K562 (cell line): ENCODE measurements at regions not wholly inside any gene's neighbourhood (a gene's known extent, or its start where the extent isn't known, plus 50 kb on each side); places are given as distances from the start of the nearest gene placed in this dataset.

Experiments used
- ATAC-seq: fragments of 200-7000 bp; cut with Tn5 transposase; 3 replicates; pipeline ENCODE4 v1.9.1; 2020; ENCODE audit warnings: moderate library complexity
- BruUV-seq: library from RNA; stranded (reverse); fragments of 400-500 nt; replicated peaks from 2 replicates; lab custom pipeline; 2021; lab: Mats Ljungman, UMichigan
- CTCF ChIA-PET: fragments of 300-600 bp; formaldehyde crosslinking; extraction: SDS; loops from one replicate; lab custom pipeline; 2021; ENCODE audit warnings: low intra/inter-chr PET ratio; lab: Yijun Ruan, JAX
- POLR2A ChIA-PET: fragments of 300-600, 350-650 bp; sonication (Branson Sonifier 250); formaldehyde crosslinking; extraction: SDS; loops from one replicate; lab custom pipeline; 2021; ENCODE audit warnings: antibody characterized with exemption, inconsistent platforms; lab: Yijun Ruan, JAX
- DNase-seq, 4 experiments: peaks; one replicate each; pipeline versions ENCODE4 v3.0.0 to v3.0.0-alpha.2; 2011 to 2018; ENCODE audit warnings: low spot score in 3 of 4, mixed read lengths in 3 of 4; ENCODE audit errors: extremely low read depth in 1 of 4
- FAIRE-seq: peaks from 2 replicates; lab custom pipeline; 2011; peaks lifted over from hg19 to GRCh38; lab: Jason Lieb, UNC
- H2AFZ ChIP-seq: 2 replicates; pipeline ENCODE4 v1.6.0; 2011; ENCODE audit warnings: low read depth, low read length, control low read depth, inconsistent platforms
- H3K27ac ChIP-seq: fragments of 200-600 bp; 3 replicates; pipeline ENCODE4 v1.8.0; 2011; ENCODE audit warnings: low read depth, mild to moderate bottlenecking, control low read depth, inconsistent platforms, low read length, moderate library complexity, mixed read lengths; ENCODE audit errors: extremely low read depth
- H3K27me3 ChIP-seq, 2 experiments: fragments of 300-600 bp in 1 of 2; 2 replicates in 1 of 2; 3 replicates in 1 of 2; pipeline versions ENCODE4 v1.6.0 to v1.8.0; 2011; ENCODE audit warnings: inconsistent platforms in 2 of 2, low read length in 2 of 2, mild to moderate bottlenecking in 1 of 2, mixed read lengths in 1 of 2, moderate library complexity in 1 of 2; ENCODE audit not compliant: control insufficient read depth in 2 of 2, insufficient read depth in 2 of 2
- H3K36me3 ChIP-seq: fragments of 300-600 bp; 3 replicates; pipeline ENCODE4 v1.8.0; 2011; ENCODE audit warnings: mild to moderate bottlenecking, low read length, inconsistent platforms; ENCODE audit not compliant: control insufficient read depth, insufficient read depth
- H3K4me1 ChIP-seq, 2 experiments: fragments of 200-600 bp in 1 of 2; replicated peaks in 1 of 2; 2 replicates in 1 of 2; 3 replicates in 1 of 2; pipeline versions ENCODE4 v1.5.1 to v1.8.0; 2011; ENCODE audit warnings: inconsistent platforms in 2 of 2, low read length in 2 of 2, mild to moderate bottlenecking in 1 of 2, mixed read lengths in 1 of 2, moderate library complexity in 1 of 2; ENCODE audit not compliant: control insufficient read depth in 2 of 2, insufficient read depth in 2 of 2
- H3K4me2 ChIP-seq: 2 replicates; pipeline ENCODE4 v1.6.1; 2011; ENCODE audit warnings: low read length, control low read depth, inconsistent platforms, mixed read lengths; ENCODE audit not compliant: insufficient read depth
- H3K4me3 ChIP-seq: fragments of 200-600 bp; sonication (generic), shearing (Covaris generic); 2 replicates; pipeline ENCODE4 v1.5.1; 2016; ENCODE audit warnings: control low read depth, inconsistent platforms
- H3K79me2 ChIP-seq: fragments of 200-600 bp; 3 replicates; pipeline ENCODE4 v1.8.0; 2011; ENCODE audit warnings: low read length, inconsistent platforms; ENCODE audit not compliant: control insufficient read depth, insufficient read depth
- H3K9ac ChIP-seq, 2 experiments: 2 replicates each; pipeline versions ENCODE4 v1.6.0 to v1.6.1; 2011; ENCODE audit warnings: low read depth in 2 of 2, low read length in 2 of 2, control low read depth in 1 of 2, inconsistent platforms in 1 of 2, mild to moderate bottlenecking in 1 of 2, mixed read lengths in 1 of 2; ENCODE audit not compliant: insufficient read depth in 1 of 2
- H3K9me1 ChIP-seq: one replicate; pipeline ENCODE4 v1.6.0; 2011; ENCODE audit warnings: inconsistent platforms, mild to moderate bottlenecking, low read length, moderate library complexity; ENCODE audit not compliant: control insufficient read depth, insufficient read depth
- H3K9me3 ChIP-seq: replicated peaks from 2 replicates; pipeline ENCODE4 v1.5.1; 2011; ENCODE audit warnings: low read depth, low read length, inconsistent platforms; ENCODE audit not compliant: control insufficient read depth, insufficient read depth
- H4K20me1 ChIP-seq: replicated peaks from 2 replicates; pipeline ENCODE4 v1.6.1; 2011; ENCODE audit warnings: low read length, inconsistent platforms, mixed read lengths; ENCODE audit not compliant: control insufficient read depth, insufficient read depth
- CBX8 ChIP-seq: fragments of 200-600 bp; sonication (generic); IDR thresholded peaks from 2 replicates; pipeline ENCODE4 v1.6.1; 2012; ENCODE audit warnings: borderline replicate concordance, mixed run types, low read depth, mild to moderate bottlenecking, moderate library complexity, mixed read lengths, low read length, control low read depth, inconsistent platforms; ENCODE audit not compliant: poor library complexity, severe bottlenecking; ENCODE audit errors: extremely low read depth
- CREM ChIP-seq: IDR thresholded peaks from 2 replicates; pipeline ENCODE4 v1.6.1; 2014; ENCODE audit warnings: antibody characterized with exemption, low read depth
- E2F1 ChIP-seq: sonication (generic); formaldehyde crosslinking; IDR thresholded peaks from 2 replicates; pipeline ENCODE4 v1.8.1; 2023; ENCODE audit warnings: mild to moderate bottlenecking, missing genetic modification reagents, moderate library complexity
- EWSR1 ChIP-seq: fragments of 450-650 bp; IDR thresholded peaks from 2 replicates; pipeline ENCODE4 v1.6.1; 2018; ENCODE audit warnings: borderline replicate concordance, mild to moderate bottlenecking, low read depth, moderate library complexity; ENCODE audit not compliant: partially characterized antibody
- HDGF ChIP-seq: fragments of 450-650 bp; IDR thresholded peaks from 2 replicates; pipeline ENCODE4 v1.6.1; 2016
- KDM4B ChIP-seq, 2 experiments: fragments of 450-650 bp in 1 of 2; sonication (generic) in 1 of 2; IDR thresholded peaks; 2 replicates each; pipeline ENCODE4 v1.6.1; 2016 to 2017; ENCODE audit warnings: borderline replicate concordance in 2 of 2, antibody characterized with exemption in 1 of 2, low read depth in 1 of 2, mild to moderate bottlenecking in 1 of 2
- MAX ChIP-seq: sonication (generic); formaldehyde crosslinking; IDR thresholded peaks from 2 replicates; pipeline ENCODE4 v1.9.0; 2022; ENCODE audit warnings: mild to moderate bottlenecking, missing genetic modification reagents
- MED1 ChIP-seq: sonication (generic); formaldehyde crosslinking; IDR thresholded peaks from 2 replicates; pipeline ENCODE4 v1.8.1; 2023; ENCODE audit warnings: missing genetic modification reagents, borderline replicate concordance
- NR2C1 ChIP-seq, 2 experiments: fragments of 450-650 bp; IDR thresholded peaks; 2 replicates each; pipeline ENCODE4 v1.6.1; 2017; ENCODE audit warnings: mild to moderate bottlenecking in 2 of 2, antibody characterized with exemption in 1 of 2, inconsistent platforms in 1 of 2, missing compliant biosample characterization in 1 of 2, missing genetic modification characterization in 1 of 2
- PKNOX1 ChIP-seq: fragments of 450-650 bp; IDR thresholded peaks from 2 replicates; pipeline ENCODE4 v1.6.1; 2016
- POLR3A ChIP-seq: IDR thresholded peaks from 2 replicates; pipeline ENCODE4 v1.6.1; 2011; ENCODE audit warnings: borderline replicate concordance, mild to moderate bottlenecking, moderate library complexity; ENCODE audit not compliant: insufficient read length, insufficient read depth; ENCODE audit errors: extremely low read depth
- RBBP5 ChIP-seq: fragments of 200-600 bp; sonication (generic); IDR thresholded peaks from 2 replicates; pipeline ENCODE4 v1.6.1; 2012; ENCODE audit warnings: borderline replicate concordance, mild to moderate bottlenecking, low read length, control low read depth, inconsistent platforms; ENCODE audit not compliant: insufficient read depth, poor library complexity, severe bottlenecking
- RBM15 ChIP-seq: fragments of 200-400 bp; formaldehyde crosslinking; IDR thresholded peaks from 2 replicates; pipeline ENCODE4 v1.6.1; 2018; ENCODE audit warnings: mild to moderate bottlenecking, low read length, moderate library complexity; ENCODE audit not compliant: insufficient read depth
- SNIP1 ChIP-seq: fragments of 450-650 bp; IDR thresholded peaks from 2 replicates; pipeline ENCODE4 v1.7.1; 2017; ENCODE audit warnings: low read depth, mild to moderate bottlenecking
- SPI1 ChIP-seq: IDR thresholded peaks from 2 replicates; pipeline ENCODE4 v1.6.1; 2011; ENCODE audit warnings: low read depth, low read length, control low read depth, borderline replicate concordance
- ZFP91 ChIP-seq: sonication (generic); formaldehyde crosslinking; IDR thresholded peaks from 2 replicates; pipeline ENCODE4 v1.8.0; 2022; ENCODE audit warnings: mild to moderate bottlenecking, missing genetic modification reagents
- ZNF408 ChIP-seq: fragments of 250-450 bp; sonication (Bioruptor Pico); IDR thresholded peaks from 2 replicates; pipeline ENCODE4 v1.4.0; 2020; ENCODE audit warnings: low read depth, mild to moderate bottlenecking, moderate library complexity
- ZNF76 ChIP-seq: fragments of 250-450 bp; sonication (Bioruptor Pico); IDR thresholded peaks from 2 replicates; pipeline ENCODE4 v1.4.0; 2020; ENCODE audit warnings: mild to moderate bottlenecking, moderate library complexity, borderline replicate concordance
- WGBS: fragments of 100-300 bp; shearing (Covaris generic); methylation state at CpG from one replicate; pipeline ENCODE4 v1.1.6; 2016; ENCODE audit warnings: low coverage, mixed read lengths; ENCODE audit not compliant: insufficient coverage; ENCODE audit errors: missing lambda C conversion rate; 5-methylcytosine and 5-hydroxymethylcytosine counted together
- in situ Hi-C: fragments of 300-500 bp; cut with MboI; formaldehyde crosslinking; loops from 4 replicates; pipeline ENCODE4 v1.15.0; 2018; ENCODE audit warnings: inconsistent platforms, mixed read lengths
- intact Hi-C: fragments of 100-400 bp; cut with micrococcal nuclease; formaldehyde crosslinking; loops from 2 replicates; pipeline ENCODE4 v1.14.2; 2022

GRCh38 chr4:185893500-185893899 lies 81.5 kb upstream of the SORBS2 start:
- Histone ChIP-seq H3K9me1 (no peaks in the 10 kb centered on the region), H3K4me1 (no peaks in the 10 kb centered on the region), H3K27ac (no peak overlapping the region), H2AFZ (no peak overlapping the region), H3K36me3 (no peaks in the 10 kb centered on the region), H3K4me3 (no peak overlapping the region), H3K9me3 (no peaks in the 10 kb centered on the region), H3K79me2 (no peaks in the 10 kb centered on the region), H3K27me3 (peaks cover 0 to 20% of the 10 kb centered on the region in 2 experiments; a peak in 2 of 5 replicates), H4K20me1 (no peaks in the 10 kb centered on the region; the same call in 1 of the 2 replicates), H3K9ac (no peak overlapping the region), H3K4me2 (no peak overlapping the region)
- no TSS peak for BruUV-seq
- CTCF ChIA-PET: no interaction called here
- in situ Hi-C loops: no loop called here
- POLR2A ChIA-PET: no interaction called here
- 5% methylated on average over 4 of the region's 4 CpGs for WGBS
- DNase-seq (no peak), FAIRE-seq (no peak), ATAC-seq (no peak)
- intact Hi-C loops: no loop called here
- TF ChIP-seq PKNOX1: no peak
- TF ChIP-seq MED1: no peak
- TF ChIP-seq MAX (CRISPR knock-in tag): no peak
- no peak for TF ChIP-seq CBX8
- TF ChIP-seq ZFP91 (CRISPR knock-in tag): no peak
- TF ChIP-seq KDM4B (IDR thresholded peaks at IDR 0.05; ENCODE audit: borderline replicate concordance in 2 of 2, low read depth in 1 of 2): no peak
- no peak for TF ChIP-seq POLR3A
- TF ChIP-seq SPI1: no peak
- TF ChIP-seq SNIP1: no peak
- TF ChIP-seq ZNF408 (CRISPR knock-in tag): no peak
- TF ChIP-seq ZNF76 (CRISPR knock-in tag): no peak
- no peak for TF ChIP-seq HDGF
- TF ChIP-seq EWSR1: no peak
- no peak for TF ChIP-seq RBM15
- no peak for TF ChIP-seq NR2C1 (IDR thresholded peaks at IDR 0.05)
- no peak for TF ChIP-seq NR2C1 (tag; IDR thresholded peaks at IDR 0.05)
- no peak for TF ChIP-seq E2F1 (CRISPR knock-in tag)
- TF ChIP-seq CREM: no peak
- no peak for TF ChIP-seq RBBP5
